ENCODE measurements at regions not wholly inside any gene's neighbourhood (a gene's known extent, or its start where the extent isn't known, plus 50 kb on each side); places are given as distances from the start of the nearest gene placed in this dataset.

DNA sequence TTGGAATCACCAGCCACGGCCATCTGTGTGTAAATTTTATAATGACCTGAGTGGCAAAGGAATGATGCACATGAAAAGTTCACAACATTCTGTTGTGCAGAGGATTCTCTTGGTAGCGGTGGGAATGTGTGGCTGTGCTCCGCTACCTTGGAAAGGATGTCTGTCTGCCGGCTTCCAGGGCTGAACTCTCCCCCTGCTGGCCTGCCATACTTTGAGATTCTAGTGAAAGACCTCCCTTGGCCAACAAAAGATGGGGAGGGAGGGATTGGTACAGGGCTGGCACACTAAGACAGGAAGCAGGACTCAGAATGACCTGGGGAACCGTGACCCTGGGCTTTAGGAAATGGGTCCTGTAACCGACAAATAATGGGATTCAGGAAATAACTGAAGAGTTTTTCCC is 194.5 kb upstream of the PLD5 start:
- H3K36me3 Mint-ChIP-seq (ENCODE audit: low read depth): no peaks in the 10 kb centered on the region
- H3K4me3 Mint-ChIP-seq (ENCODE audit: unreplicated experiment): no peak overlapping the region
- no peak for DNase-seq (ENCODE audit: low spot score)
- TF ChIP-seq, protein P1, sequence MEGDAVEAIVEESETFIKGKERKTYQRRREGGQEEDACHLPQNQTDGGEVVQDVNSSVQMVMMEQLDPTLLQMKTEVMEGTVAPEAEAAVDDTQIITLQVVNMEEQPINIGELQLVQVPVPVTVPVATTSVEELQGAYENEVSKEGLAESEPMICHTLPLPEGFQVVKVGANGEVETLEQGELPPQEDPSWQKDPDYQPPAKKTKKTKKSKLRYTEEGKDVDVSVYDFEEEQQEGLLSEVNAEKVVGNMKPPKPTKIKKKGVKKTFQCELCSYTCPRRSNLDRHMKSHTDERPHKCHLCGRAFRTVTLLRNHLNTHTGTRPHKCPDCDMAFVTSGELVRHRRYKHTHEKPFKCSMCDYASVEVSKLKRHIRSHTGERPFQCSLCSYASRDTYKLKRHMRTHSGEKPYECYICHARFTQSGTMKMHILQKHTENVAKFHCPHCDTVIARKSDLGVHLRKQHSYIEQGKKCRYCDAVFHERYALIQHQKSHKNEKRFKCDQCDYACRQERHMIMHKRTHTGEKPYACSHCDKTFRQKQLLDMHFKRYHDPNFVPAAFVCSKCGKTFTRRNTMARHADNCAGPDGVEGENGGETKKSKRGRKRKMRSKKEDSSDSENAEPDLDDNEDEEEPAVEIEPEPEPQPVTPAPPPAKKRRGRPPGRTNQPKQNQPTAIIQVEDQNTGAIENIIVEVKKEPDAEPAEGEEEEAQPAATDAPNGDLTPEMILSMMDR (IDR thresholded peaks at IDR 0.05): no peak
- no peaks in the 10 kb centered on the region for H3K4me1 Mint-ChIP-seq (ENCODE audit: low read depth)
- no peak overlapping the region for H3K27ac Mint-ChIP-seq (ENCODE audit: unreplicated experiment)
- no peaks in the 10 kb centered on the region for H3K27me3 Mint-ChIP-seq (ENCODE audit: low read depth)
- peaks cover 17% of the 10 kb centered on the region for H3K9me3 Mint-ChIP-seq (ENCODE audit: low read depth)

DNA sequence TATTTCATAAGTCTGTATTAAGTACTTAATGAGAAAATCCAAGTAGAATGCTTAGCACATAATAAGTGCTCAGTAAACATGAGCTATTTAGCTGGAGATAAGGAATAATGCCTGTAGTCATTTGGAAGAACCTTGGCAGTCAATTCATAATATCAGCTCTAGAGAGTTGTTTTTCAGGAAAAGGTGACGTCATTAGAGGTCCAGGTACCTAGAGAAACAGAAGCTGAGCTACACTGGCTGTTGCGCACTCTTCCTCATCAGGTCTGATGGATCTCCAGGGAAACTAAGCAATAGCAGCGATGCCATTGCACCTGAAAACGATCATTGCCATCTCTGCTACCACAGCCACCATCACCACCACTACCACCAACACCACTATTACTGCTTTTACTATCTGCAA is 187.8 kb upstream of the PLD5 start:
- H3K27me3 Mint-ChIP-seq (ENCODE audit: low read depth): peaks cover 9% of the 10 kb centered on the region
- TF ChIP-seq, protein P1 (IDR thresholded peaks at IDR 0.05): no peak
- H3K4me3 Mint-ChIP-seq (ENCODE audit: unreplicated experiment): no peak overlapping the region
- no peaks in the 10 kb centered on the region for H3K36me3 Mint-ChIP-seq (ENCODE audit: low read depth)
- H3K9me3 Mint-ChIP-seq (ENCODE audit: low read depth): peaks cover 12% of the 10 kb centered on the region
- no peak for DNase-seq (ENCODE audit: low spot score)
- H3K4me1 Mint-ChIP-seq (ENCODE audit: low read depth): no peaks in the 10 kb centered on the region
- no peak overlapping the region for H3K27ac Mint-ChIP-seq (ENCODE audit: unreplicated experiment)

DNA sequence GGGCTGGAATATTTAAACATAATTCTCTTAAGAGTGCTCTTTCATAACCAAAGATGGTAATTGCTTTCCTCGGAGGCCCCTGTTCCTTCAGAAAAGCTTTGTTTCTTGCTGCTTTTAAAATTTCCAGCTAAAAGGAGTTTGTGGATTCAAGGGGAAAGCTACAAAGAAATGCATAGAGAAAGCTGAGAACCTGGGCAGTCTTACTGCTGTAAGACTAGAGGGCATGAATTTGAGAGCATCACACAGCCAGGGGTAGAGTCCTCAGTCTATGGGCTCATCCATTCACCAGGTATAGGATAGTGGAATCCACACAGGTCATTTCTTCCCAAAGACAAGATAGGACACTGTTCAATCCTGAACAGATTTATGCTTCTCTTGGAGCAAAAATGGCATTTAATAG is 186.3 kb upstream of the PLD5 start:
- DNase-seq (ENCODE audit: low spot score): no peak
- no peaks in the 10 kb centered on the region for H3K4me1 Mint-ChIP-seq (ENCODE audit: low read depth)
- no peak overlapping the region for H3K27ac Mint-ChIP-seq (ENCODE audit: unreplicated experiment)
- no peaks in the 10 kb centered on the region for H3K36me3 Mint-ChIP-seq (ENCODE audit: low read depth)
- peaks cover 9% of the 10 kb centered on the region for H3K9me3 Mint-ChIP-seq (ENCODE audit: low read depth)
- H3K4me3 Mint-ChIP-seq (ENCODE audit: unreplicated experiment): no peak overlapping the region
- H3K27me3 Mint-ChIP-seq (ENCODE audit: low read depth): peaks cover 10% of the 10 kb centered on the region
- TF ChIP-seq, protein P1 (IDR thresholded peaks at IDR 0.05): no peak

DNA sequence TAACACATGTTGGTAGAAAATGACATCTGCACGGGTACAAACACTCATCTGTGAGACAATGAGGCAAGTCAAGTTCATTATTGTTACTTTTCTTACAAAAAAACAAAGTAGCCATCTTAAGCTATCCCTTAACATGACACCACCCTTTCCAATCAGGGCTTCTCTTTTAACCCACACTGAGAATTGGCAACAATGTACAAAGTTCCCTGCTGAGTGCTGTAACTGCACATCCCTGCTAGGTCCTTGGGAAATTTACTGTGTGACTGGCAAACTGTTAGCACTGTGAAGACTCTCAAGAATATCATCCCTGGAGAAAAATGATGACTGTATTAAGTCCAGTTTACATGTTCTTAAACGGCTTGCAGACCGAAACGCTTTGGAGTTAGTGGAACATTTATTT is 185.8 kb upstream of the PLD5 start:
- no peaks in the 10 kb centered on the region for H3K36me3 Mint-ChIP-seq (ENCODE audit: low read depth)
- no peak overlapping the region for H3K27ac Mint-ChIP-seq (ENCODE audit: unreplicated experiment)
- H3K27me3 Mint-ChIP-seq (ENCODE audit: low read depth): peaks cover 10% of the 10 kb centered on the region
- no peak overlapping the region for H3K4me3 Mint-ChIP-seq (ENCODE audit: unreplicated experiment)
- DNase-seq (ENCODE audit: low spot score): no peak
- TF ChIP-seq, protein P1 (IDR thresholded peaks at IDR 0.05): no peak
- no peaks in the 10 kb centered on the region for H3K4me1 Mint-ChIP-seq (ENCODE audit: low read depth)
- H3K9me3 Mint-ChIP-seq (ENCODE audit: low read depth): peaks cover 9% of the 10 kb centered on the region

DNA sequence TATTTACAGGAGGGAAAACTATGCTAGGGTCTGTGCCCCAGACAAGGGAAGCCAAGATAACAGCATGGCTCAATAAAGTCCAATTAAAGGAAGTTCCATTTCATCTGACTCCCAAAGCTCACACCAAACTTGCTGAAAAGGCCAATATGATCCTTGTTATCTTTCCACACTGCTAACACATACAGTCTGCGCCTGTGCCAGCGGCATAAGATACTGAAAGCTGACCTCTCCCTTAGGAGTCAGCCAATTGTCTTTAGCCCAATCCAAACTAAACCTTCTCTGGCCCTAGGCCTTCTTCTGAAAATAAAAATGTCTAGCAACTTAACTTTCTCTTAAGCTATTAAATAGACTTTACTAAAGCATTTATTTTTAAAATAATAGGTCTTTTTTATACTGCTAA is 179.0 kb upstream of the PLD5 start:
- TF ChIP-seq, protein P1 (IDR thresholded peaks at IDR 0.05): no peak
- Mint-ChIP-seq H3K36me3 (ENCODE audit: low read depth) (no peaks in the 10 kb centered on the region), H3K4me1 (ENCODE audit: low read depth) (no peaks in the 10 kb centered on the region), H3K9me3 (ENCODE audit: low read depth) (no peaks in the 10 kb centered on the region), H3K27ac (ENCODE audit: unreplicated experiment) (no peak overlapping the region), H3K4me3 (ENCODE audit: unreplicated experiment) (no peak overlapping the region), H3K27me3 (ENCODE audit: low read depth) (peaks cover 3% of the 10 kb centered on the region)
- DNase-seq (ENCODE audit: low spot score): no peak

All from chondrocyte (in vitro differentiated cells).